Liver (tissue), 8 donors: ENCODE measurements at regions not wholly inside any gene's neighbourhood (a gene's known extent, or its start where the extent isn't known, plus 50 kb on each side); places are given as distances from the start of the nearest gene placed in this dataset.

Source experiments
- DNase-seq: peaks from one replicate; pipeline ENCODE4 v3.0.0-alpha.2; 2017; ENCODE audit warnings: low spot score
- H3K27ac ChIP-seq, 2 donors: one replicate each; pipeline ENCODE4 v1.7.0; 2013; ENCODE audit warnings: inconsistent platforms in 2 of 2, low read length in 2 of 2, control low read depth in 1 of 2, low read depth in 1 of 2, mild to moderate bottlenecking in 1 of 2
- H3K27me3 ChIP-seq, 4 donors: one replicate each; pipeline versions ENCODE4 v1.6.1 to v1.7.0; 2013; ENCODE audit warnings: low read length in 3 of 4, inconsistent platforms in 1 of 4, mild to moderate bottlenecking in 1 of 4, moderate library complexity in 1 of 4; ENCODE audit not compliant: control insufficient read depth in 4 of 4, insufficient read depth in 4 of 4
- H3K36me3 ChIP-seq, 4 donors: one replicate each; pipeline versions ENCODE4 v1.6.1 to v1.7.0; 2013; ENCODE audit warnings: low read length in 3 of 4, mild to moderate bottlenecking in 3 of 4, low read depth in 1 of 4, moderate library complexity in 1 of 4; ENCODE audit not compliant: control insufficient read depth in 4 of 4, insufficient read depth in 3 of 4
- H3K4me1 ChIP-seq, 4 donors: one replicate each; pipeline versions ENCODE4 v1.6.1 to v1.7.0; 2013; ENCODE audit warnings: low read length in 3 of 4, mild to moderate bottlenecking in 3 of 4, moderate library complexity in 1 of 4; ENCODE audit not compliant: control insufficient read depth in 4 of 4, insufficient read depth in 4 of 4
- H3K4me3 ChIP-seq, 3 donors: one replicate each; pipeline versions ENCODE4 v1.6.1 to v1.7.0; 2013; ENCODE audit warnings: low read length in 3 of 3, control low read depth in 1 of 3, low read depth in 1 of 3, mild to moderate bottlenecking in 1 of 3
- H3K9ac ChIP-seq, 2 donors: one replicate each; pipeline ENCODE4 v1.7.0; 2013; ENCODE audit warnings: low read length in 2 of 2, mild to moderate bottlenecking in 2 of 2, moderate library complexity in 2 of 2, control low read depth in 1 of 2, low read depth in 1 of 2
- H3K9me3 ChIP-seq, 4 donors: one replicate each; pipeline versions ENCODE4 v1.6.1 to v1.7.0; 2013; ENCODE audit warnings: low read length in 3 of 4; ENCODE audit not compliant: control insufficient read depth in 4 of 4
- ATF3 ChIP-seq: IDR thresholded peaks from 2 replicates; pipeline ENCODE4 v1.6.1; 2016; ENCODE audit warnings: antibody characterized with exemption
- EGR1 ChIP-seq, 2 donors: IDR thresholded peaks; 2 replicates each; pipeline ENCODE4 v1.6.1; 2016 to 2018; ENCODE audit warnings: antibody characterized with exemption in 2 of 2, low read depth in 2 of 2
- FOXA1 ChIP-seq: IDR thresholded peaks from 2 replicates; pipeline ENCODE4 v1.6.1; 2016; ENCODE audit warnings: antibody characterized with exemption
- FOXA2 ChIP-seq: IDR thresholded peaks from 2 replicates; pipeline ENCODE4 v1.6.1; 2016; ENCODE audit warnings: antibody characterized with exemption
- GABPA ChIP-seq, 2 donors: IDR thresholded peaks in 1 of 2; conservative IDR thresholded peaks in 1 of 2; 2 replicates each; pipeline ENCODE4 v1.6.1; 2016; ENCODE audit warnings: antibody characterized with exemption in 2 of 2, mild to moderate bottlenecking in 1 of 2, moderate library complexity in 1 of 2
- HNF4A ChIP-seq, 2 donors: conservative IDR thresholded peaks; 2 replicates each; pipeline ENCODE4 v1.6.1; 2016; ENCODE audit warnings: antibody characterized with exemption in 2 of 2, mild to moderate bottlenecking in 2 of 2
- HNF4G ChIP-seq: IDR thresholded peaks from 2 replicates; pipeline ENCODE4 v1.6.1; 2016; ENCODE audit warnings: antibody characterized with exemption
- JUND ChIP-seq, 2 donors: IDR thresholded peaks; 2 replicates each; pipeline ENCODE4 v1.6.1; 2016; ENCODE audit warnings: antibody characterized with exemption in 2 of 2
- NR2F2 ChIP-seq: IDR thresholded peaks from 2 replicates; pipeline ENCODE4 v1.6.1; 2016; ENCODE audit warnings: antibody characterized with exemption
- RAD21 ChIP-seq, 2 donors: IDR thresholded peaks; 2 replicates each; pipeline ENCODE4 v1.6.1; 2016; ENCODE audit warnings: antibody characterized with exemption in 2 of 2, mild to moderate bottlenecking in 2 of 2
- REST ChIP-seq: IDR thresholded peaks from 2 replicates; pipeline ENCODE4 v1.6.1; 2016; ENCODE audit warnings: antibody characterized with exemption, mild to moderate bottlenecking
- RXRA ChIP-seq, 2 donors: IDR thresholded peaks; 2 replicates each; pipeline ENCODE4 v1.6.1; 2017 to 2018; ENCODE audit warnings: antibody characterized with exemption in 2 of 2, mild to moderate bottlenecking in 1 of 2
- YY1 ChIP-seq: IDR thresholded peaks from 2 replicates; pipeline ENCODE4 v1.6.1; 2016; ENCODE audit warnings: antibody characterized with exemption, mild to moderate bottlenecking
- WGBS: extraction: QIAGEN DNeasy Blood & Tissue Kit; methylation state at CpG from one replicate; pipeline ENCODE4 v1.1.7; 2013; 5-methylcytosine and 5-hydroxymethylcytosine counted together
- TF ChIP-seq, protein P1 (sequence below): IDR thresholded peaks from 2 replicates; pipeline ENCODE4 v1.6.1; 2016; ENCODE audit warnings: antibody characterized with exemption
- TF ChIP-seq, protein P2 (sequence below): IDR thresholded peaks from 2 replicates; pipeline ENCODE4 v1.6.1; 2016; ENCODE audit warnings: antibody characterized with exemption
- TF ChIP-seq, protein P3 (sequence below): fragments of 150-350 bp; IDR thresholded peaks from 2 replicates; pipeline ENCODE4 v1.5.1; 2017; ENCODE audit warnings: improper control_type of control experiment, low read depth, low read length; ENCODE audit not compliant: missing input control
- donor health status: healthy.
- donor health status: healthy.
- donor health status: healthy.
- donor health status: healthy.
- donor health status: healthy.

- DNase-seq = no peak
- 67% methylated on average over 5 of the region's 5 CpGs for WGBS
- no peaks in the 10 kb centered on the region for H3K27me3 ChIP-seq
- H3K9me3 ChIP-seq = no peaks in the 10 kb centered on the region
- H3K4me1 ChIP-seq = no peaks in the 10 kb centered on the region
- TF ChIP-seq GABPA (IDR thresholded peaks at IDR 0.05 in 1 of 2, conservative IDR thresholded peaks at IDR 0.05 in 1 of 2) = no peak
- TF ChIP-seq FOXA2 = no peak
- TF ChIP-seq, protein P1, sequence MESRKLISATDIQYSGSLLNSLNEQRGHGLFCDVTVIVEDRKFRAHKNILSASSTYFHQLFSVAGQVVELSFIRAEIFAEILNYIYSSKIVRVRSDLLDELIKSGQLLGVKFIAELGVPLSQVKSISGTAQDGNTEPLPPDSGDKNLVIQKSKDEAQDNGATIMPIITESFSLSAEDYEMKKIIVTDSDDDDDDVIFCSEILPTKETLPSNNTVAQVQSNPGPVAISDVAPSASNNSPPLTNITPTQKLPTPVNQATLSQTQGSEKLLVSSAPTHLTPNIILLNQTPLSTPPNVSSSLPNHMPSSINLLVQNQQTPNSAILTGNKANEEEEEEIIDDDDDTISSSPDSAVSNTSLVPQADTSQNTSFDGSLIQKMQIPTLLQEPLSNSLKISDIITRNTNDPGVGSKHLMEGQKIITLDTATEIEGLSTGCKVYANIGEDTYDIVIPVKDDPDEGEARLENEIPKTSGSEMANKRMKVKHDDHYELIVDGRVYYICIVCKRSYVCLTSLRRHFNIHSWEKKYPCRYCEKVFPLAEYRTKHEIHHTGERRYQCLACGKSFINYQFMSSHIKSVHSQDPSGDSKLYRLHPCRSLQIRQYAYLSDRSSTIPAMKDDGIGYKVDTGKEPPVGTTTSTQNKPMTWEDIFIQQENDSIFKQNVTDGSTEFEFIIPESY = no peak
- TF ChIP-seq ATF3 = no peak
- no peak overlapping the region for H3K27ac ChIP-seq
- no peak overlapping the region for H3K9ac ChIP-seq
- no peaks in the 10 kb centered on the region for H3K36me3 ChIP-seq
- no peak overlapping the region for H3K4me3 ChIP-seq
Measured at GRCh38 chr3:117853923-117854668, 1144.5 kb downstream of the TUSC7 start.

DNA sequence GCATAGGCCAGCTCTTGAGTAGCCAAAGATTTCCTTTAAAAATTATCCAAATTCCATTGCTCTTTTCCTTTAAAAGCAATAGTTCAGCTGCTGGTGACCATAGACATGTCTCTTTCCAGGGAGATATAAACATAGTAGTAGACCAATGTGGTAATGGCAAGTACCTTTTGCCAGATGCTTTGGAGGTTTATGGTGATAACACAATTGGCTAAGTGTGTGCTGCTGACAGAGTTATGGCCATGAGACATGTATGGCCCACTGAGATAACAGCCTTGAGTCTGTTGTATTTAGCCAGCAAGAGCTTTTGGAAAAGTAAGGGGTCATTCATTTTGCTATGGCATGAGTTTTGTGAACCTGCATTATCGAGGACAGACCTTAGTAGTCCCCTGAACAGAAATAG lies 1146.8 kb downstream of the TUSC7 start:
- no peak overlapping the region for H3K9ac ChIP-seq
- H3K4me1 ChIP-seq = no peaks in the 10 kb centered on the region
- H3K36me3 ChIP-seq = no peaks in the 10 kb centered on the region
- TF ChIP-seq, protein P2, sequence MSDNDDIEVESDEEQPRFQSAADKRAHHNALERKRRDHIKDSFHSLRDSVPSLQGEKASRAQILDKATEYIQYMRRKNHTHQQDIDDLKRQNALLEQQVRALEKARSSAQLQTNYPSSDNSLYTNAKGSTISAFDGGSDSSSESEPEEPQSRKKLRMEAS = no peak
- TF ChIP-seq EGR1 (IDR thresholded peaks at IDR 0.05; ENCODE audit: low read depth in 2 of 2) (no peak), YY1 (no peak), HNF4G (no peak), FOXA1 (no peak), FOXA2 (no peak), NR2F2 (no peak), HNF4A (conservative IDR thresholded peaks at IDR 0.05) (no peak), GABPA (IDR thresholded peaks at IDR 0.05 in 1 of 2, conservative IDR thresholded peaks at IDR 0.05 in 1 of 2) (no peak), ATF3 (no peak), RAD21 (IDR thresholded peaks at IDR 0.05) (no peak), REST (no peak), RXRA (IDR thresholded peaks at IDR 0.05) (no peak), JUND (IDR thresholded peaks at IDR 0.05) (no peak)
- TF ChIP-seq, protein P1 = no peak
- TF ChIP-seq, protein P3, sequence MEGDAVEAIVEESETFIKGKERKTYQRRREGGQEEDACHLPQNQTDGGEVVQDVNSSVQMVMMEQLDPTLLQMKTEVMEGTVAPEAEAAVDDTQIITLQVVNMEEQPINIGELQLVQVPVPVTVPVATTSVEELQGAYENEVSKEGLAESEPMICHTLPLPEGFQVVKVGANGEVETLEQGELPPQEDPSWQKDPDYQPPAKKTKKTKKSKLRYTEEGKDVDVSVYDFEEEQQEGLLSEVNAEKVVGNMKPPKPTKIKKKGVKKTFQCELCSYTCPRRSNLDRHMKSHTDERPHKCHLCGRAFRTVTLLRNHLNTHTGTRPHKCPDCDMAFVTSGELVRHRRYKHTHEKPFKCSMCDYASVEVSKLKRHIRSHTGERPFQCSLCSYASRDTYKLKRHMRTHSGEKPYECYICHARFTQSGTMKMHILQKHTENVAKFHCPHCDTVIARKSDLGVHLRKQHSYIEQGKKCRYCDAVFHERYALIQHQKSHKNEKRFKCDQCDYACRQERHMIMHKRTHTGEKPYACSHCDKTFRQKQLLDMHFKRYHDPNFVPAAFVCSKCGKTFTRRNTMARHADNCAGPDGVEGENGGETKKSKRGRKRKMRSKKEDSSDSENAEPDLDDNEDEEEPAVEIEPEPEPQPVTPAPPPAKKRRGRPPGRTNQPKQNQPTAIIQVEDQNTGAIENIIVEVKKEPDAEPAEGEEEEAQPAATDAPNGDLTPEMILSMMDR = no peak
- WGBS = 78% methylated on average over 1 of the region's 1 CpG
- no peaks in the 10 kb centered on the region for H3K9me3 ChIP-seq
- H3K27ac ChIP-seq = no peak overlapping the region
- no peaks in the 10 kb centered on the region for H3K27me3 ChIP-seq
- DNase-seq = no peak
- no peak overlapping the region for H3K4me3 ChIP-seq
